RPMI8226 (cell line): ENCODE measurements at regions not wholly inside any gene's neighbourhood (a gene's known extent, or its start where the extent isn't known, plus 50 kb on each side); places are given as distances from the start of the nearest gene placed in this dataset.
"Not testable (repeated sequence)": the region's sequence is repeated elsewhere in the genome, so short reads cannot be mapped to it uniquely, and the experiment has no call there.

Experiments
- DNase-seq: peaks from one replicate; pipeline ENCODE4 v3.0.0-alpha.2; 2015

GRCh38 chr5:10921160-10921559 lies 160.1 kb upstream of the DAP start:
- DNase-seq = no peak

GRCh38 chr5:10920400-10920799 lies 159.4 kb upstream of the DAP start:
- DNase-seq = no peak

- no peak for DNase-seq
Measured at GRCh38 chr5:10914741-10915480, 153.9 kb upstream of the DAP start.

- peak; percentile 18 for DNase-seq
Measured at GRCh38 chr5:10913841-10914240, 152.8 kb upstream of the DAP start.

- no peak for DNase-seq
Measured at GRCh38 chr5:10913181-10913810, 152.3 kb upstream of the DAP start.

GRCh38 chr5:10912435-10912834 lies 151.4 kb upstream of the DAP start:
- no peak for DNase-seq

- no peak for DNase-seq
Measured at GRCh38 chr5:10910261-10910660, 149.2 kb upstream of the DAP start.

- no peak for DNase-seq
Measured at GRCh38 chr5:10904862-10905432, 143.9 kb upstream of the DAP start.

GRCh38 chr5:10903786-10904560 lies 142.9 kb upstream of the DAP start:
- DNase-seq = no peak

GRCh38 chr5:10902145-10902544 lies 141.1 kb upstream of the DAP start:
- no peak for DNase-seq

GRCh38 chr5:10898514-10898913 lies 137.5 kb upstream of the DAP start:
- no peak for DNase-seq

GRCh38 chr5:10896016-10896415 lies 135.0 kb upstream of the DAP start:
- no peak for DNase-seq

- DNase-seq = no peak
Measured at GRCh38 chr5:10894445-10895054, 133.5 kb upstream of the DAP start.

- DNase-seq = no peak
Measured at GRCh38 chr5:10892911-10893215, 131.8 kb upstream of the DAP start.

- DNase-seq = no peak
Measured at GRCh38 chr5:10892147-10892910, 131.3 kb upstream of the DAP start.

GRCh38 chr5:10891193-10891592 lies 130.2 kb upstream of the DAP start:
- no peak for DNase-seq

GRCh38 chr5:10886497-10886896 lies 125.5 kb upstream of the DAP start:
- DNase-seq = no peak

GRCh38 chr5:10885026-10885425 lies 124.0 kb upstream of the DAP start:
- DNase-seq = no peak

- not testable (repeated sequence) for DNase-seq
Measured at GRCh38 chr5:10883945-10884344, 122.9 kb upstream of the DAP start.

- no peak for DNase-seq
Measured at GRCh38 chr5:10880934-10881333, 119.9 kb upstream of the DAP start.

GRCh38 chr5:10876996-10877395 lies 116.0 kb upstream of the DAP start:
- DNase-seq = not testable (repeated sequence)

- DNase-seq = no peak
Measured at GRCh38 chr5:10876006-10876744, 115.1 kb upstream of the DAP start.
